H1 (cell line): ENCODE measurements at regions not wholly inside any gene's neighbourhood (a gene's known extent, or its start where the extent isn't known, plus 50 kb on each side); places are given as distances from the start of the nearest gene placed in this dataset.

Source experiments
- BCL11A ChIP-seq, 2 experiments: IDR thresholded peaks; one replicate each; pipeline ENCODE4 v1.6.1; 2011; ENCODE audit warnings: low read depth in 2 of 2, low read length in 2 of 2, mild to moderate bottlenecking in 2 of 2
- CBX8 ChIP-seq: fragments of 300-800, 300-1000 bp; sonication (generic); IDR thresholded peaks from 2 replicates; pipeline ENCODE4 v1.7.1; 2016; ENCODE audit warnings: low read depth, low read length, borderline replicate concordance
- CHD1 ChIP-seq: IDR thresholded peaks from 2 replicates; pipeline ENCODE4 v1.6.1; 2012; ENCODE audit warnings: low read depth, low read length, improper control_type of control experiment
- E2F6 ChIP-seq: IDR thresholded peaks from 2 replicates; pipeline ENCODE4 v1.6.1; 2012; ENCODE audit warnings: inconsistent platforms
- FOSL1 ChIP-seq: IDR thresholded peaks from 2 replicates; pipeline ENCODE4 v1.6.1; 2011; ENCODE audit warnings: mild to moderate bottlenecking, low read depth, low read length, moderate library complexity; ENCODE audit not compliant: insufficient read depth
- HDAC2 ChIP-seq, 2 experiments: fragments of 300-600 bp in 1 of 2; sonication (generic) in 1 of 2; IDR thresholded peaks; 2 replicates each; pipeline ENCODE4 v1.6.1; 2011 to 2012; ENCODE audit warnings: low read depth in 2 of 2, low read length in 2 of 2, mild to moderate bottlenecking in 2 of 2, moderate library complexity in 2 of 2, borderline replicate concordance in 1 of 2, inconsistent platforms in 1 of 2
- KDM4A ChIP-seq: IDR thresholded peaks from one replicate; pipeline ENCODE4 v1.7.1; 2012; ENCODE audit warnings: low read depth, mild to moderate bottlenecking, moderate library complexity, low read length, inconsistent platforms; ENCODE audit not compliant: severe bottlenecking
- NANOG ChIP-seq: IDR thresholded peaks from 2 replicates; pipeline ENCODE4 v1.6.1; 2011; ENCODE audit warnings: low read length, low read depth, mild to moderate bottlenecking, inconsistent platforms; ENCODE audit not compliant: insufficient read depth, poor library complexity, severe bottlenecking
- RFX5 ChIP-seq: IDR thresholded peaks from 2 replicates; pipeline ENCODE4 v1.6.1; 2011; ENCODE audit warnings: low read depth, low read length, improper control_type of control experiment, borderline replicate concordance
- SRF ChIP-seq: IDR thresholded peaks from 2 replicates; pipeline ENCODE4 v1.6.1; 2011; ENCODE audit warnings: mild to moderate bottlenecking, low read depth, low read length, moderate library complexity

DNA sequence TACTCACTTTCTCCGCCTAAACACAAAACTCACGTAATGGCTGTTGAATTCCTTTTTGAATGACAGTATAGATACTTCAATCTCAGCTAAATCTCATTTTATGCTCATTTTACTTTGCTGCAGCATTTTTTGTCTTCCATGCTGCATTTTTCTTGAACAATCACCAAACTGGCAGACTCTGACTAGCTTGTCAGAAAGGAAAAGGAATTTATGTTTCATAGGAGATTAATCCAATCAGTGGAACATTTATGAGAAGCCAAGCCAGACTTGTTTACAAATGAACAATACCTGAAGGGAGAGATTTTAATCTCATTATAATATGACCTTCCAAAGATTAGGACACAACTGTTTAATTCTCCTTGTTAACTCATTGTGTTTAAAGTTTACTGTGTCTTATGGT lies 1044.3 kb downstream of the DIAPH3 start (continued):
- TF ChIP-seq RFX5 (no peak), FOSL1 (no peak), BCL11A (IDR thresholded peaks at IDR 0.05; ENCODE audit: low read depth in 2 of 2, low read length in 2 of 2) (no peak), KDM4A (no peak), CHD1 (no peak), CBX8 (no peak), SRF (no peak), NANOG (no peak), E2F6 (no peak), HDAC2 (IDR thresholded peaks at IDR 0.05; ENCODE audit: borderline replicate concordance in 1 of 2, low read depth in 2 of 2, low read length in 2 of 2) (no peak)
